ENCODE measurements at regions not wholly inside any gene's neighbourhood (a gene's known extent, or its start where the extent isn't known, plus 50 kb on each side); places are given as distances from the start of the nearest gene placed in this dataset.
A peak's percentile ranks its signal among the peaks of the same experiment; 100 is the strongest.
"Not testable (repeated sequence)": the region's sequence is repeated elsewhere in the genome, so short reads cannot be mapped to it uniquely, and the experiment has no call there.

GRCh38 chr6:49274809-49275769 lies 188.0 kb downstream of the MMUT start:
- H3K27me3 ChIP-seq (ENCODE audit: low read length); POLR2A ChIA-PET (ENCODE audit: unreplicated experiment); H3K4me1 ChIP-seq (ENCODE audit: insufficient read depth, low read length): not testable (repeated sequence)

GRCh38 chr6:49269190-49269589 lies 193.9 kb downstream of the MMUT start:
- TF ChIP-seq EZH2phosphoT487 (IDR thresholded peaks at IDR 0.05; ENCODE audit: borderline replicate concordance, low read length) (no peak), CTCF (conservative IDR thresholded peaks at IDR 0.05; ENCODE audit: low read depth, low read length) (no peak), EZH2 (IDR thresholded peaks at IDR 0.05; ENCODE audit: low read length, unreplicated experiment) (no peak)
- POLR2A ChIA-PET (ENCODE audit: unreplicated experiment), result no interaction called here
- Histone ChIP-seq H3K79me2 (ENCODE audit: low read length) (no peaks in the 10 kb centered on the region), H4K20me1 (ENCODE audit: low read length) (no peaks in the 10 kb centered on the region), H3K27me3 (ENCODE audit: low read length) (no peaks in the 10 kb centered on the region), H3K9ac (ENCODE audit: low read length) (no peak overlapping the region), H3K4me2 (ENCODE audit: low read length) (peak overlapping the region; percentile 20; the same call in 1 of the 2 replicates), H3K4me3 (ENCODE audit: low read length) (no peak overlapping the region), H3K4me1 (ENCODE audit: insufficient read depth, low read length) (peaks cover 7% of the 10 kb centered on the region), H3K9me2 (replicated peaks; ENCODE audit: low read length) (no peaks in the 10 kb centered on the region), H3K27ac (ENCODE audit: low read length) (no peak overlapping the region), H2AFZ (ENCODE audit: low read length) (no peak overlapping the region), H3F3A (ENCODE audit: low read length, unreplicated experiment) (no peaks in the 10 kb centered on the region), H3K36me3 (ENCODE audit: low read depth, low read length) (no peaks in the 10 kb centered on the region), H3K9me3 (ENCODE audit: low read length) (no peaks in the 10 kb centered on the region)
- intact Hi-C loops (cut with micrococcal nuclease), result no loop called here
- ATAC-seq (peak; percentile 94), DNase-seq (peak; percentile 72)
- no TSS peak for BruUV-seq (replicated peaks)
- CTCF ChIA-PET, result no interaction called here

More at GRCh38 chr6:49274809-49275769, 188.0 kb downstream of the MMUT start:
- intact Hi-C loops (cut with micrococcal nuclease); H3K79me2 ChIP-seq (ENCODE audit: low read length); BruUV-seq (replicated peaks); H4K20me1 ChIP-seq (ENCODE audit: low read length); H3K4me3 ChIP-seq (ENCODE audit: low read length); H3K9ac ChIP-seq (ENCODE audit: low read length); ATAC-seq; H3K27ac ChIP-seq (ENCODE audit: low read length); H3K9me3 ChIP-seq (ENCODE audit: low read length); H3K36me3 ChIP-seq (ENCODE audit: low read depth, low read length); DNase-seq; H3K4me2 ChIP-seq (ENCODE audit: low read length); CTCF ChIA-PET; H3F3A ChIP-seq (ENCODE audit: low read length, unreplicated experiment); H3K9me2 ChIP-seq (replicated peaks; ENCODE audit: low read length); H2AFZ ChIP-seq (ENCODE audit: low read length): not testable (repeated sequence)

- Histone ChIP-seq H3K27ac (ENCODE audit: low read length) (no peak overlapping the region), H3K79me2 (ENCODE audit: low read length) (no peaks in the 10 kb centered on the region), H3K9me3 (ENCODE audit: low read length) (no peaks in the 10 kb centered on the region), H3K4me2 (ENCODE audit: low read length) (no peak overlapping the region), H3K4me1 (ENCODE audit: insufficient read depth, low read length) (peaks cover 7% of the 10 kb centered on the region), H3F3A (ENCODE audit: low read length, unreplicated experiment) (no peaks in the 10 kb centered on the region), H3K36me3 (ENCODE audit: low read depth, low read length) (no peaks in the 10 kb centered on the region), H3K27me3 (ENCODE audit: low read length) (no peaks in the 10 kb centered on the region), H3K9ac (ENCODE audit: low read length) (no peak overlapping the region), H3K4me3 (ENCODE audit: low read length) (no peak overlapping the region), H3K9me2 (replicated peaks; ENCODE audit: low read length) (no peaks in the 10 kb centered on the region), H2AFZ (ENCODE audit: low read length) (no peak overlapping the region), H4K20me1 (ENCODE audit: low read length) (no peaks in the 10 kb centered on the region)
- CTCF ChIA-PET, result no interaction called here
- BruUV-seq (replicated peaks), result no TSS peak
- ATAC-seq, result no peak
- DNase-seq, result no peak
- TF ChIP-seq EZH2phosphoT487 (IDR thresholded peaks at IDR 0.05; ENCODE audit: borderline replicate concordance, low read length), result no peak
- TF ChIP-seq CTCF (conservative IDR thresholded peaks at IDR 0.05; ENCODE audit: low read depth, low read length), result no peak
- TF ChIP-seq EZH2 (IDR thresholded peaks at IDR 0.05; ENCODE audit: low read length, unreplicated experiment), result no peak
- intact Hi-C loops (cut with micrococcal nuclease), result no loop called here
- POLR2A ChIA-PET (ENCODE audit: unreplicated experiment), result no interaction called here
Observed at GRCh38 chr6:49264909-49265308, 198.1 kb downstream of the MMUT start.

Measured in PC-3 (cell line).